ENCODE measurements at regions not wholly inside any gene's neighbourhood (a gene's known extent, or its start where the extent isn't known, plus 50 kb on each side); places are given as distances from the start of the nearest gene placed in this dataset.
"Not testable (repeated sequence)": the region's sequence is repeated elsewhere in the genome, so short reads cannot be mapped to it uniquely, and the experiment has no call there.

DNA sequence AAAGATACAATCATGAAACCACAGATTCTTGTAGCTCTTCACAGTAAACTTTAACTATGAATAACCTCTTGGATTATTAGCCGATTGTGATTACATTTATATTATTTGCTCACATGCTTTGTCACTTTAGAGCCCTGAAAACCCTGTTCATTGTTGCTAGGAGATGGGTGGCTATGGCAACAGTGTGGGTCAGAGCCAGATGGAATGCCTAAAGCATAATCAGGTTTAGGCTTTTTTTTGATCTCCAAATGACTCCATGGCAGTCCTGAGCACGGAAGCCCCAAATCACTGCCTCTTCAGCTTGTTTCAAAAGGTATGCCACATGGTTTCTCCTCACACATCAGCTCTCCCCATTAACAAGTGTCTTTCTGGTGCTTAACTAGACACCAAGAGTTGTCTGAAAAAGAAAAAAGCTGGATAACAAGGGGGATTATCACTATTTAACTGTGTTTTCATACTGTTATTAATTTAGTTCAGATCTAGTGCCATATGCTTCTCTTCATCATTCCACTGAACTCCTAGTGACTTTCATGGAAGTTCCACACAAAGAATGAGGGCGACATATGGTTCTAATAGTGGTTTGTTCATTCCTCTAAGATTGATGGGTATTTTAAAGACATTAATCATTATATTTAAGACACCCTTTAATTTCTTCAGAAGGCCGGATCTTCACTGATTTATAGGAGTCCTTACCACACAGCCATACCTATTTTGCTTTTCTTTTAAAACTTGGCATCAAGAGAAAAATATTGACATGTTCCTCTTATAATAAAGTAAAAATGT is 88.8 kb upstream of the PAM start:
- TF ChIP-seq, protein P1, sequence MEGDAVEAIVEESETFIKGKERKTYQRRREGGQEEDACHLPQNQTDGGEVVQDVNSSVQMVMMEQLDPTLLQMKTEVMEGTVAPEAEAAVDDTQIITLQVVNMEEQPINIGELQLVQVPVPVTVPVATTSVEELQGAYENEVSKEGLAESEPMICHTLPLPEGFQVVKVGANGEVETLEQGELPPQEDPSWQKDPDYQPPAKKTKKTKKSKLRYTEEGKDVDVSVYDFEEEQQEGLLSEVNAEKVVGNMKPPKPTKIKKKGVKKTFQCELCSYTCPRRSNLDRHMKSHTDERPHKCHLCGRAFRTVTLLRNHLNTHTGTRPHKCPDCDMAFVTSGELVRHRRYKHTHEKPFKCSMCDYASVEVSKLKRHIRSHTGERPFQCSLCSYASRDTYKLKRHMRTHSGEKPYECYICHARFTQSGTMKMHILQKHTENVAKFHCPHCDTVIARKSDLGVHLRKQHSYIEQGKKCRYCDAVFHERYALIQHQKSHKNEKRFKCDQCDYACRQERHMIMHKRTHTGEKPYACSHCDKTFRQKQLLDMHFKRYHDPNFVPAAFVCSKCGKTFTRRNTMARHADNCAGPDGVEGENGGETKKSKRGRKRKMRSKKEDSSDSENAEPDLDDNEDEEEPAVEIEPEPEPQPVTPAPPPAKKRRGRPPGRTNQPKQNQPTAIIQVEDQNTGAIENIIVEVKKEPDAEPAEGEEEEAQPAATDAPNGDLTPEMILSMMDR (IDR thresholded peaks at IDR 0.05; ENCODE audit: low read depth, low read length), result no peak
- H3K4me3 ChIP-seq (ENCODE audit: low read depth, low read length), result no peak overlapping the region

- TF ChIP-seq, protein P1 (IDR thresholded peaks at IDR 0.05; ENCODE audit: low read depth, low read length), result no peak
- H3K4me3 ChIP-seq (ENCODE audit: low read depth, low read length), result no peak overlapping the region
Measured at GRCh38 chr5:102668220-102668932, 86.7 kb upstream of the PAM start.

DNA sequence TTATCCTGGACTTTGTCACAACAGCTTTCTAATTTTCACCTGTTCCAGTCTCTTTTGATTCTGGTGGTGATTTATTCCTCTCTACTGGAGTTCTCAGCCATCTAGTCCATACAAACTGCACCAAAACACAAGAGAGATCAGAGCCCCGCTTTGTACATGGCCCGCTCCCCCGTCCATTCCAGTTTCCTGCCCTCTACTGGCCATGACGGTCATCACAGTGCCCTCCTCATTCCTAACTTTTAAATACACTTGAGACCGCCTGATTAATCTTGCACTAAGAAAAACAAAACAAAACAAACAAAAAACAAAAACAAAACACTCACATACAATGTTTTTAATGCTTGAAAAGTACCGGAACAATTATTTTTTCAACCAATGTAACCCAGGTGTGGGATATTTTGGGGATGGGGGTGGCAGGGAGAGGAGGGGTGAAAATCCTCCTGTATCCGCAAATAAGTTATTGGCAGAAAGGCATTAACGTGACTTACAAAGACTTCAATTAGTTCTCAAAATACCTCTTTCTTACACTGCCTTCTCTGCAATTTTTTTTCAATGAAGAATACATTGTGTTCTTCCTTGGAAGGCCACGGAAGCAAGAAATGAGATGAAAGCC is 84.8 kb upstream of the PAM start:
- TF ChIP-seq, protein P1 (IDR thresholded peaks at IDR 0.05; ENCODE audit: low read depth, low read length), result peak; percentile 47
- H3K4me3 ChIP-seq (ENCODE audit: low read depth, low read length), result no peak overlapping the region

- not testable (repeated sequence) for H3K4me3 ChIP-seq (ENCODE audit: low read depth, low read length)
Measured at GRCh38 chr5:102671033-102671734, 83.9 kb upstream of the PAM start.

GRCh38 chr5:102678267-102679058 is 76.6 kb upstream of the PAM start:
- TF ChIP-seq, protein P1 (IDR thresholded peaks at IDR 0.05; ENCODE audit: low read depth, low read length), result no peak
- no peak overlapping the region for H3K4me3 ChIP-seq (ENCODE audit: low read depth, low read length)

- TF ChIP-seq, protein P1 (IDR thresholded peaks at IDR 0.05; ENCODE audit: low read depth, low read length), result peak; percentile 89
- H3K4me3 ChIP-seq (ENCODE audit: low read depth, low read length), result no peak overlapping the region
Measured at GRCh38 chr5:102681403-102681983, 73.6 kb upstream of the PAM start.
